ENCODE measurements at regions not wholly inside any gene's neighbourhood (a gene's known extent, or its start where the extent isn't known, plus 50 kb on each side); places are given as distances from the start of the nearest gene placed in this dataset.

- no peak overlapping the region for H3K27ac Mint-ChIP-seq (ENCODE audit: unreplicated experiment)
These were observed 273.0 kb downstream of the RNF152 start for GRCh38 chr18:61619783-61620182.

GRCh38 chr18:61618816-61619215 is 274.0 kb downstream of the RNF152 start:
- Mint-ChIP-seq H3K4me3 (ENCODE audit: unreplicated experiment) (no peak overlapping the region), H3K27ac (ENCODE audit: unreplicated experiment) (no peak overlapping the region), H3K36me3 (ENCODE audit: unreplicated experiment) (peaks cover 14% of the 10 kb centered on the region), H3K27me3 (ENCODE audit: unreplicated experiment) (no peaks in the 10 kb centered on the region), H3K4me1 (ENCODE audit: low read depth, unreplicated experiment) (no peaks in the 10 kb centered on the region), H3K9me3 (ENCODE audit: unreplicated experiment) (peaks cover 7% of the 10 kb centered on the region)
- DNase-seq = no peak
- TF ChIP-seq, protein P1, sequence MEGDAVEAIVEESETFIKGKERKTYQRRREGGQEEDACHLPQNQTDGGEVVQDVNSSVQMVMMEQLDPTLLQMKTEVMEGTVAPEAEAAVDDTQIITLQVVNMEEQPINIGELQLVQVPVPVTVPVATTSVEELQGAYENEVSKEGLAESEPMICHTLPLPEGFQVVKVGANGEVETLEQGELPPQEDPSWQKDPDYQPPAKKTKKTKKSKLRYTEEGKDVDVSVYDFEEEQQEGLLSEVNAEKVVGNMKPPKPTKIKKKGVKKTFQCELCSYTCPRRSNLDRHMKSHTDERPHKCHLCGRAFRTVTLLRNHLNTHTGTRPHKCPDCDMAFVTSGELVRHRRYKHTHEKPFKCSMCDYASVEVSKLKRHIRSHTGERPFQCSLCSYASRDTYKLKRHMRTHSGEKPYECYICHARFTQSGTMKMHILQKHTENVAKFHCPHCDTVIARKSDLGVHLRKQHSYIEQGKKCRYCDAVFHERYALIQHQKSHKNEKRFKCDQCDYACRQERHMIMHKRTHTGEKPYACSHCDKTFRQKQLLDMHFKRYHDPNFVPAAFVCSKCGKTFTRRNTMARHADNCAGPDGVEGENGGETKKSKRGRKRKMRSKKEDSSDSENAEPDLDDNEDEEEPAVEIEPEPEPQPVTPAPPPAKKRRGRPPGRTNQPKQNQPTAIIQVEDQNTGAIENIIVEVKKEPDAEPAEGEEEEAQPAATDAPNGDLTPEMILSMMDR (IDR thresholded peaks at IDR 0.05; ENCODE audit: partially characterized antibody, unreplicated experiment) = no peak

More at GRCh38 chr18:61619783-61620182, 273.0 kb downstream of the RNF152 start:
- Mint-ChIP-seq H3K9me3 (ENCODE audit: unreplicated experiment) (peaks cover 7% of the 10 kb centered on the region), H3K4me3 (ENCODE audit: unreplicated experiment) (no peak overlapping the region), H3K36me3 (ENCODE audit: unreplicated experiment) (peaks cover 19% of the 10 kb centered on the region), H3K27me3 (ENCODE audit: unreplicated experiment) (no peaks in the 10 kb centered on the region), H3K4me1 (ENCODE audit: low read depth, unreplicated experiment) (no peaks in the 10 kb centered on the region)
- TF ChIP-seq, protein P1 (IDR thresholded peaks at IDR 0.05; ENCODE audit: partially characterized antibody, unreplicated experiment) = no peak
- no peak for DNase-seq

DNA sequence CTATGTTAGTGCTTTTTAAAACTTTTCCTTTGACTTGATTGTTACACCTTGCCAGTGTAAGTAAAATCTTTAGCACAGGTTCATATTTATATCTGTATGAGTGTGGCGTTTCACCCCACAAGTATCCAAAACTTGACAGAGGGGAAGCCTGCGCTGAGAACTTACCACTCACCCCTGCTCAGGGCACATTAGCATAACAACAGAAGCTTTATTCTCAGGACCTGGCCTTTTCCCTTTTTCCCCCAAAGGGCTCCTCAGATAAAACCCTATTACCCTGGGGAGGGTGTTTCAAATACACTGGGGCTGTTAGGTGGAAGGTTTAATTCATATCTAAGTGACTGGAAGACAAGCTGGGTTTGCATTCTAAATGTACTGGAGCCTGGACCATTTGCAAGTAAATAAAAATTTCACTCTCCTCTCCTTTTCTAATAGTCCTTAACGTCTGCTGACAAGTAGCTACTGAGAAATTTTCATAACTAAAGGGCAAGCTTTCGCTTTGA is 276.6 kb downstream of the RNF152 start:
- Mint-ChIP-seq H3K4me3 (ENCODE audit: unreplicated experiment) (no peak overlapping the region), H3K27me3 (ENCODE audit: unreplicated experiment) (no peaks in the 10 kb centered on the region), H3K27ac (ENCODE audit: unreplicated experiment) (no peak overlapping the region), H3K36me3 (ENCODE audit: unreplicated experiment) (peaks cover 14% of the 10 kb centered on the region), H3K9me3 (ENCODE audit: unreplicated experiment) (peaks cover 7% of the 10 kb centered on the region), H3K4me1 (ENCODE audit: low read depth, unreplicated experiment) (no peaks in the 10 kb centered on the region)
- TF ChIP-seq, protein P1 (IDR thresholded peaks at IDR 0.05; ENCODE audit: partially characterized antibody, unreplicated experiment) = no peak
- DNase-seq = no peak

- Mint-ChIP-seq H3K27ac (ENCODE audit: unreplicated experiment) (no peak overlapping the region), H3K27me3 (ENCODE audit: unreplicated experiment) (no peaks in the 10 kb centered on the region), H3K4me3 (ENCODE audit: unreplicated experiment) (no peak overlapping the region), H3K36me3 (ENCODE audit: unreplicated experiment) (no peaks in the 10 kb centered on the region), H3K9me3 (ENCODE audit: unreplicated experiment) (no peaks in the 10 kb centered on the region), H3K4me1 (ENCODE audit: low read depth, unreplicated experiment) (no peaks in the 10 kb centered on the region)
- TF ChIP-seq, protein P1 (IDR thresholded peaks at IDR 0.05; ENCODE audit: partially characterized antibody, unreplicated experiment) = no peak
- no peak for DNase-seq
These were observed 279.3 kb downstream of the CDH20 start for GRCh38 chr18:61612517-61612916.

GRCh38 chr18:61609131-61609530 is 275.9 kb downstream of the CDH20 start:
- DNase-seq = no peak
- Mint-ChIP-seq H3K27ac (ENCODE audit: unreplicated experiment) (no peak overlapping the region), H3K36me3 (ENCODE audit: unreplicated experiment) (no peaks in the 10 kb centered on the region), H3K9me3 (ENCODE audit: unreplicated experiment) (no peaks in the 10 kb centered on the region), H3K27me3 (ENCODE audit: unreplicated experiment) (no peaks in the 10 kb centered on the region), H3K4me1 (ENCODE audit: low read depth, unreplicated experiment) (peaks cover 5% of the 10 kb centered on the region), H3K4me3 (ENCODE audit: unreplicated experiment) (no peak overlapping the region)
- TF ChIP-seq, protein P1 (IDR thresholded peaks at IDR 0.05; ENCODE audit: partially characterized antibody, unreplicated experiment) = no peak

All from glutamatergic neuron (in vitro differentiated cells).